22Rv1 (cell line): ENCODE measurements at regions not wholly inside any gene's neighbourhood (a gene's known extent, or its start where the extent isn't known, plus 50 kb on each side); places are given as distances from the start of the nearest gene placed in this dataset.

ENCODE experiments used
- ZFX ChIP-seq: fragments of 450-650 bp; IDR thresholded peaks from 2 replicates; pipeline ENCODE4 v1.6.1; 2017; ENCODE audit warnings: antibody characterized with exemption, borderline replicate concordance
- TF ChIP-seq, protein P1 (sequence below): fragments of 450-650 bp; IDR thresholded peaks from 2 replicates; pipeline ENCODE4 v1.5.1; 2017; ENCODE audit warnings: mild to moderate bottlenecking

DNA sequence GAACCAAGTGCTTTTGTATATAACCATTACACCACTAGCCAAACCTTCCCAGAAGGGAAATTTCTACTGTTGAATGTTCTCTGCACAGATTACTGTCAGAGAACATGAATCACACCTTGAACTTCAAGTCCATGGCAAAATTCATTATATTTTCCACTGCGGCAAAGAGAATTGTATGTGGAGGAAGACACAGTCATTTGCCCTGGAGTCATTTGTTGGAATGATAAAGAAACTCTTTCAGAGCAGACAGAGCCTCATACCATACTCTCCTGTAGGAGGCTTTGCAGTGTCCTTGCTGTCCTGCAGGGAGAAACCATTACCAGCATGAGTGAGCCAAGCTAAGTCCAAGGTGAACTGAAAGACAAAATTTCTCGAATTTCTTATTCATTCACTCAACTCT, 369.0 kb downstream of the ARHGEF28 start:
- TF ChIP-seq, protein P1, sequence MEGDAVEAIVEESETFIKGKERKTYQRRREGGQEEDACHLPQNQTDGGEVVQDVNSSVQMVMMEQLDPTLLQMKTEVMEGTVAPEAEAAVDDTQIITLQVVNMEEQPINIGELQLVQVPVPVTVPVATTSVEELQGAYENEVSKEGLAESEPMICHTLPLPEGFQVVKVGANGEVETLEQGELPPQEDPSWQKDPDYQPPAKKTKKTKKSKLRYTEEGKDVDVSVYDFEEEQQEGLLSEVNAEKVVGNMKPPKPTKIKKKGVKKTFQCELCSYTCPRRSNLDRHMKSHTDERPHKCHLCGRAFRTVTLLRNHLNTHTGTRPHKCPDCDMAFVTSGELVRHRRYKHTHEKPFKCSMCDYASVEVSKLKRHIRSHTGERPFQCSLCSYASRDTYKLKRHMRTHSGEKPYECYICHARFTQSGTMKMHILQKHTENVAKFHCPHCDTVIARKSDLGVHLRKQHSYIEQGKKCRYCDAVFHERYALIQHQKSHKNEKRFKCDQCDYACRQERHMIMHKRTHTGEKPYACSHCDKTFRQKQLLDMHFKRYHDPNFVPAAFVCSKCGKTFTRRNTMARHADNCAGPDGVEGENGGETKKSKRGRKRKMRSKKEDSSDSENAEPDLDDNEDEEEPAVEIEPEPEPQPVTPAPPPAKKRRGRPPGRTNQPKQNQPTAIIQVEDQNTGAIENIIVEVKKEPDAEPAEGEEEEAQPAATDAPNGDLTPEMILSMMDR, result no peak
- TF ChIP-seq ZFX, result no peak
